HFF-Myc (cell line): ENCODE measurements at regions not wholly inside any gene's neighbourhood (a gene's known extent, or its start where the extent isn't known, plus 50 kb on each side); places are given as distances from the start of the nearest gene placed in this dataset.

Experiments used
- DNase-seq: peaks from one replicate; pipeline ENCODE4 v3.0.0-alpha.2; 2011; ENCODE audit warnings: low read depth; ENCODE audit errors: extremely low read depth
- H3K4me3 ChIP-seq: replicated peaks from 2 replicates; pipeline ENCODE4 v1.5.1; 2011; ENCODE audit warnings: low read depth, mild to moderate bottlenecking, control low read depth, low read length
- CTCF ChIP-seq: IDR thresholded peaks from 2 replicates; pipeline ENCODE4 v1.5.1; 2012; ENCODE audit warnings: mild to moderate bottlenecking, low read depth, low read length, control low read depth; ENCODE audit errors: missing control alignments

- TF ChIP-seq CTCF: no peak
- no peak for DNase-seq
- H3K4me3 ChIP-seq: no peak overlapping the region
Measured at GRCh38 chr10:81071087-81071796, 533.5 kb downstream of the SH2D4B start.

- H3K4me3 ChIP-seq: no peak overlapping the region
- DNase-seq: no peak
- no peak for TF ChIP-seq CTCF
Measured at GRCh38 chr10:81073155-81073554, 535.5 kb downstream of the SH2D4B start.

- no peak overlapping the region for H3K4me3 ChIP-seq
- DNase-seq: no peak
- TF ChIP-seq CTCF: no peak
Measured at GRCh38 chr10:81081887-81082620, 544.4 kb downstream of the SH2D4B start.

- TF ChIP-seq CTCF: no peak
- no peak for DNase-seq
- H3K4me3 ChIP-seq: no peak overlapping the region
Measured at GRCh38 chr10:81082621-81083376, 545.1 kb downstream of the SH2D4B start.

- DNase-seq: no peak
- TF ChIP-seq CTCF: no peak
- H3K4me3 ChIP-seq: no peak overlapping the region
Measured at GRCh38 chr10:81093056-81093455, 555.4 kb downstream of the SH2D4B start.

GRCh38 chr10:81095238-81095637 is 557.5 kb downstream of the SH2D4B start:
- DNase-seq: no peak
- no peak for TF ChIP-seq CTCF
- no peak overlapping the region for H3K4me3 ChIP-seq
